ENCODE measurements at regions not wholly inside any gene's neighbourhood (a gene's known extent, or its start where the extent isn't known, plus 50 kb on each side); places are given as distances from the start of the nearest gene placed in this dataset.

- no peak for DNase-seq
Measured at GRCh38 chr11:82676483-82677094, 57.1 kb downstream of the FAM181B start.

DNA sequence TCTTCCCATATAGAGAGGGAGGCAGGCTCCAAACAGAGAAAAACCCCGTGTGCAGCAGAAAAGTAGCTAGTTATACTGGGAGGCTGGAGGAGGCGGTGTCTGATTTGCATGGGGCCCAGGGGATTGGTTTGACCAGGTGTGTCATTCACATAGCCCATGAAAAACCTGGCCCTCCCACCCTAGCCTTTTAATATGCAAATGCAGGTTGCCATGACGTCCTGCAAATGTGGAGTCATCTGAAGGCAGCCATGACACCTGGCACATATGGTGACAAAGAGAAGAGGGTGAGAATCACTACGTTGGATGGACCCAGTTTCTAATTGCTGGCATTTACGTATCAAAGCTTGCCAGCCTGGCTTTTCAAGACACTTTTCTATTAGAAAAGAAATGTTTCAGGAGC is 57.8 kb downstream of the FAM181B start:
- no peak for DNase-seq

- no peak for DNase-seq
Measured at GRCh38 chr11:82673631-82674030, 60.0 kb downstream of the FAM181B start.

DNA sequence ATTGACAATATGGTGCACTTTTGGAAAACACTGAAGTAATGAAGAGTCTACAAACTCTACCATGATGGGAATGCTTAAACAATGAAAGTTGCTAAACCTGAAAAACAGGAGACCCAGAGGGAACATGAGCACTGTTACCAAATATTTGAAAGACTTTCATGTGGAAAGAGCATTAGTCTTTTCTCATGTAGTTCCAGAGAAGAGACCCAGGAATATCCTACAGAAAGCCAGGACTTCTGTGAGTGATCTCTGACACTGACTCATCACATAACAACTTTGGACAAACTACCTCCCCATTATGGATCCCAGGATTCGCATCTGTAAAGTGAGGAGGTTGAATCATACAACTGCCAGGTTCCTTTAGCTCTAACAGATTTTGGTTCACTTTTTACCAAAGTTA is 62.2 kb downstream of the FAM181B start:
- no peak for DNase-seq

DNA sequence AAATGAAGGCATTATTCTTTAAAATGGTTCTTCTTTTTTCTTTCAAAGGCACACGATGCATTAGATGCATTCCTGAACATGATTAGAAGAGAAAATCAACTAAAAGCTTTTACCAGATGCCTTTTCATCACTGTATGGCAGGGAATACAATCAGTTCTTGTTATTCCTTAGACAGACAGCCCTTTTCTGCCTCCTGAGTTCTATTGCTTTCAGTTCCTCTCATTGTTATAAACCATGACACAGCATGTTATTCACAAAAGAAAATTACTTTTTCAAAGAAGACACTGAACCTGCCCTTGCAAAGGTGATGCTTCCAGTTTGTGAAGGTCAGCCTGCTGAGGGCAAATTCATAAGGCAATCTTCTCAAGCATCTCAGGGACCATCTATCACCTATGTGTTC is 70.1 kb downstream of the FAM181B start:
- no peak for DNase-seq

DNA sequence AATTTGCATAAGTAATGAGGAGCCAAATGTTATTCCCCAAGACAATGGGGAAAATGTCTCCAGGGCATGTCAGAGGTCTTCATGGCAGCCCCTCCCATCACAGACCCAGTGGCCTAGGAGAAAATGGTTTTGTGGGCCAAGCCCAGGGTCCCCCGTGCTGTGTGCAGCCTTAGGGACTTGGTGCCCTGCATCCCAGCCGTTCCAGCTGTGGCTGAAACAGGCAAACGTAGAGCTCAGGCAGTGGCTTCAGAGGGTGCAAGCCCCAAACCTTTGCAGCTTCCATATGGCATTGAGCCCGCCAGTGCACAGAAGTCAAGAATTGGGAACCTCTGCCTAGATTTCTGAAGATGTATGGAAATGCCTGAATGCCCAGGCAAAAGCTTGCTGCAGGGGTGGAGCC is 79.9 kb downstream of the FAM181B start:
- no peak for DNase-seq

- no peak for DNase-seq
Measured at GRCh38 chr11:82639251-82639650, 94.4 kb downstream of the FAM181B start.

GRCh38 chr11:82636615-82637014 is 97.0 kb downstream of the FAM181B start:
- no peak for DNase-seq

- DNase-seq: no peak
Measured at GRCh38 chr11:82634091-82634490, 99.6 kb downstream of the FAM181B start.

GRCh38 chr11:82631722-82632630 is 101.7 kb downstream of the FAM181B start:
- peak in 1 of 5 donors; percentile 2 for DNase-seq

DNA sequence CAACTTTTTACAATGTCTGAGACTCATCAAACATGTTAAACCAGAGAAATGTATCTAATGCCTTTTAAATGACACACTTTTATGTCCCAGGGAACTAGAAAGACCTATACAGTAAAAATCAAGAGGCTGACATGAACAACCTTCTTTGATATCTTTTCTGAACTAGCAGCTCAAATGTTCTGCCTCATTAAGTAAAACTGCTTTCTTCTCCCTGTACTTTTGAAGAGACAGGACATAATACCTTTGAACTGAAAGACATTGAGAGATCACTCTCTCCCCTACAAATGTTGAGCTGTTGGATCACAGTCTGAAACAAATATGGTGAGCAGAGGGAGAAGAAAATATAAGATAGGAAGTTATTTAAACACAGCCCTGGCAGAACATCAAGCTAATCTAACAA is 123.0 kb downstream of the FAM181B start:
- DNase-seq: no peak

DNA sequence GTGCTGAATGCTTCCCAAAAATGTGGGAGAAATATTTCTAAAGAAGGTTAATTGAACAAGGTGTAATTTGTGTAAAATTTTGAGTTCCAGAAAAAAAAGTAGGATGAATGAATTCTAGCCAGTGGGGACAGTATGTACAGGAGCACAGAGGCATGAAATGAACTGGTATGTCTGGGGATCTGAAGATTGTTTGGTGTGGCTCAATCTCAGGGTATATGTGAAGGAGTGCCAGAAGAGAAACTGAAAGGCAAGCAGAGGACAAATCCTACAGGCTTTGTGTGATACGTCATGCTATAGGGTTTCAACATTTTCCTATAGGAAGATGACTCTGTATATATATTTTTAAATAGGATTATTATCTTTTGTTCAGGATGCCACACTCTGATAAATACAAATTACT is 126.9 kb downstream of the FAM181B start:
- DNase-seq: no peak

DNA sequence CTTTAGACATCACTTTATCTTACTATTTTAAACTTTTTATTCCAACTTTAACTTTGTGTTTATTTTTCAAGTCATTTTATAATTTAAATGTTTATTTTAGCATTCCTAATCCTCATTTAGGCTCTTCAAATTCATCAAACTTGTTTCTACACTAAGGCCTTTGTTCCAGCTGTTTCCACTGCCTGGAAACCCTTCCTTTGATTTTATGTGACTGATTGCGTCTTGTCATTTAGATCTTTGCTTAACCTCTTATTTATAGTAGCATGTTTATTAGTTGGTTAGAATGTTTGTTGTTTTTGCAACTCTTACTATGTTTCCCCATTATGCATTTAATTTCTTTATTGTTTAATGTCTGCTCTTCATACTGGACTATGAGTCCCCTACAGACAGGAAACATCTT is 132.0 kb downstream of the FAM181B start:
- no peak for DNase-seq

- no peak for DNase-seq
Measured at GRCh38 chr11:82599836-82600235, 133.8 kb downstream of the FAM181B start.

DNA sequence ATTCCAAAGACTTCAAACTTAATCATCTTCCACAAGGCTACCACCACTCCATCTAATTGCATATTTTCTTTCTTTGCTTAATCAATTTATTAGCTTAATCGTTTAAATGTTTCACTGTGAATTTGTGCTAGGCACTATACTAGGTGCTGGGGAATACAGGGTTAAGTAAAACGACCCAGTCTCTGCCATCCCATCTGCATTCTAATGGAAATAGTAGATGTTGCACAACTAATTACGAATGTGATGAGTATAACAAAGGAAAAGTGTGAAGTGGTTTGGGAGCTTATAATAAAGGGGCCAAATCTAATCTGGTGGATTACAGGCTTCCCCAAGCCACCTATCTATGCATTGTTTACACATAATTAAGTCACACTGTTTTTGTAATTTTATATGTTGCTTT is 147.1 kb downstream of the FAM181B start:
- DNase-seq: no peak

GRCh38 chr11:82577246-82577645 is 156.4 kb downstream of the FAM181B start:
- DNase-seq: no peak

GRCh38 chr11:82560836-82561235 is 172.8 kb downstream of the FAM181B start:
- no peak for DNase-seq

DNA sequence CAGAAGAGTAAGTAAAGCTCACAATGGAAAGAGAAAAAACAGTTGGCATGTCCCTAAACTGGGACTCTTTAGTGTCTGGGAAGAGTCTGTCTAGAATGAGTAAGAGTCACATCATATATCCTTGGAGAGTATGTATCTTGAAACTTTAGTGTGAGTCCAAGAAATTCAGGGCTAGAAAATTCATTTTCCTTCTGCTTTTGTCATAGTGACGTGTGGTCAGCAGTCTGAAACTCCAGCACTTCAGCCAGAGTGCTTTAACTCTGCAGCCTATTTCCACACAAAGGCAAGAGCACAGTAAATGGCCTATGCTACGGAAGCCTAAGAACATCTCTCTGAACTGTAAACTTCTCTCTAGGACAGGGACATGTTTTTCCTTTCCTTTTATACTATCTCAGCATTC is 174.1 kb downstream of the FAM181B start:
- DNase-seq: no peak

DNA sequence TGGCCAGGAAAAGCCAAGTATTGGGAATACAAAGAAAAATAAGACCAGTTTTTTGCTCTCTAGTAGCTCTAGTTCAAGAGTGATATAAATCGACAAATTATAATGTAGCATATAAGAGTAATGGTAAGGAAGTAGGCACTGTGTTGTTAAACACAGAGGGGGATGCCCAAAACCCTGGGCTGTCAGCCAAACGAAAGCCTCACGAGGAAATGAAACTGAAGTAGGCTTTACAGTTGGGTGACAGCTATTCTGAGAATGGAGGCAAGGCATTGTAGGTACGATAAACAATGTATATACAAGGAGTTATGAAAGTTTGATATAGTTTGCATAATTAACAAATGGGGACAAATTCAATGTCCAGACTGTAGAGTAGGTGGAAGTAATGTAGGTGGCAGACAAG is 176.4 kb downstream of the FAM181B start:
- DNase-seq: no peak

DNA sequence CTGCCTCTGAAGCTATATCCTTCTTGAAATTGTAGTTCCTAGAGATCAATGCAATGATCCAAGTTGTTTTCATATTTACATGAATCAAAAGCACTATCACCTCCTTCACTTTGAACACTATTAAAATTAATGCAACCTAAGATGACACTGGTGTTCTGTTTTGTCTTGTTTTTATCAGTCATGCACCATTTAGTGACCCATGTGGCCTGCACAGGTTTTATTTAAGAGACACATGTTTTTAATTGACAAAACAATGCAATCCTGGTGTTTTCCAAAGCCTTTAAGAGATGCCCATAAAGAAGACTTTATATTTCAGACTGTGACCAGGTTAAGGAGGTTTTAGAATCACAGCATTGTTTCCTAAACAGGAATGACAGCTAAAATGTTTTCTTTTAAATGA is 177.5 kb downstream of the FAM181B start:
- DNase-seq: no peak

GRCh38 chr11:82546661-82547557 is 186.8 kb downstream of the FAM181B start:
- no peak for DNase-seq

- no peak for DNase-seq
Measured at GRCh38 chr11:82539669-82540068, 194.0 kb downstream of the FAM181B start.

DNA sequence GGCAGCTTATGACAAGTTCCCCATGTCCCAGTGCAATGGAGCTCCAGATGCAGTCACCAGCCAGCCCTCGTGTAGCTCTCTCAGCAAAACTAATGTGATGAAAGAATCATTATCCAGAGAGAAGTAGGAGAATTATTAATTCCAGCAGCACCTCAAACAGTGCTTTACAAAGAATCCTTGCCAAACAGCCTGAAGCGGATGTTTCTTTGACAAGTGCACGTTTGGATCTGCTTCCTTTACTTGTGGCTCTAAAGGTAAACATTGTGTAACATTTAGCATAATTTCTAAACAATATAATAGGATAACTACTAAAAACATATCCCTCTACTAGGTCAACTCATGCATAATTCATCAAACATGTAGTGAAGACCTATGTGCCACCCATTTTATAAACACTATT is 197.0 kb downstream of the FAM181B start:
- DNase-seq: no peak
